ENCODE measurements at regions not wholly inside any gene's neighbourhood (a gene's known extent, or its start where the extent isn't known, plus 50 kb on each side); places are given as distances from the start of the nearest gene placed in this dataset.

DNA sequence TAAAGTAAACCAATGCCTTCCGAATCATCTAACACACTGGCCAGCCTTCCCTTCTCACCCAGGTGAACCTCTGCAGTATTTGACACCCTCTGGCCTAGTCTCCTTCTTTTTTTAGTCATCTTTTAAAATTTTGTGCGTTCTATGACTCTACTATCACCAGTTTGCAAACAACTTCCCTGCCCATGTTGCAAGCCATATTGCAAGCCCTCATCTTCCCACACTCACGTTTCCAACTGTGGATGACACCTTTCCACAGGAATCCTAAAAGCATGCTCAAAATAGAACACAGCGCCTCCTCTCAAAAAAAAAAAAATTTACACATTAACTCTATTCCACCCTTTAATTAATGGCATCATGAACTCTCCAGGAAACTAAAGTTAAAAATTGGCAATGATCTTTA is 440.1 kb downstream of the EFNB2 start:
- TF ChIP-seq POLR2AphosphoS5 (IDR thresholded peaks at IDR 0.05), result no peak
- TF ChIP-seq, protein P1, sequence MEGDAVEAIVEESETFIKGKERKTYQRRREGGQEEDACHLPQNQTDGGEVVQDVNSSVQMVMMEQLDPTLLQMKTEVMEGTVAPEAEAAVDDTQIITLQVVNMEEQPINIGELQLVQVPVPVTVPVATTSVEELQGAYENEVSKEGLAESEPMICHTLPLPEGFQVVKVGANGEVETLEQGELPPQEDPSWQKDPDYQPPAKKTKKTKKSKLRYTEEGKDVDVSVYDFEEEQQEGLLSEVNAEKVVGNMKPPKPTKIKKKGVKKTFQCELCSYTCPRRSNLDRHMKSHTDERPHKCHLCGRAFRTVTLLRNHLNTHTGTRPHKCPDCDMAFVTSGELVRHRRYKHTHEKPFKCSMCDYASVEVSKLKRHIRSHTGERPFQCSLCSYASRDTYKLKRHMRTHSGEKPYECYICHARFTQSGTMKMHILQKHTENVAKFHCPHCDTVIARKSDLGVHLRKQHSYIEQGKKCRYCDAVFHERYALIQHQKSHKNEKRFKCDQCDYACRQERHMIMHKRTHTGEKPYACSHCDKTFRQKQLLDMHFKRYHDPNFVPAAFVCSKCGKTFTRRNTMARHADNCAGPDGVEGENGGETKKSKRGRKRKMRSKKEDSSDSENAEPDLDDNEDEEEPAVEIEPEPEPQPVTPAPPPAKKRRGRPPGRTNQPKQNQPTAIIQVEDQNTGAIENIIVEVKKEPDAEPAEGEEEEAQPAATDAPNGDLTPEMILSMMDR (IDR thresholded peaks at IDR 0.05), result no peak
- Histone ChIP-seq H3K27ac (replicated peaks in 1 of 4) (no peak overlapping the region), H3K36me3 (no peaks in the 10 kb centered on the region), H3K4me1 (peaks cover 0 to 4% (median 0%) of the 10 kb centered on the region in 4 donors), H3K4me3 (no peak overlapping the region), H3K9me3 (no peaks in the 10 kb centered on the region), H3K27me3 (no peaks in the 10 kb centered on the region)
- intact Hi-C loops (cut with DNase I), result no loop called here
- DNase-seq (ENCODE audit: extremely low spot score), result no peak
- 79% methylated on average over 4 of the region's 4 CpGs for WGBS

DNA sequence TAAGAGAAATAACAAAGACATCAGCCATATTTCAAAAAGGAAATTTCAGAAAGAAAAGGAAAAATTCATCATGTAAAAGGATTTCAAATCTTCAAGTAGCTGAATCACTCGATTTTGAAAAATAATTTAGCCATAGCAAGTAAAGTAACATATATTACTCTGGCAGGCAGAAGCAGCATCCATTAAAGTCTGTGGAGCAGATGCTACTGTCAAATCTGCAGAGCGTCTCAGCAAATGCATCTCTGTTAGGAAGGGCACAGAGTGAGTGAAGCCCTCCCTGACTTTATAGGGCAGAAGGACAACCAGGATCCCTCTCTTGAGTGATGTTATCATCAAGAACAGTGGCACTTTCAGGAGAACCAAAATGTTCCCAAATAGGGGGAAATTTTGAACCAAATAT is 445.5 kb downstream of the EFNB2 start:
- Histone ChIP-seq H3K4me3 (no peak overlapping the region), H3K27me3 (no peaks in the 10 kb centered on the region), H3K36me3 (no peaks in the 10 kb centered on the region), H3K27ac (replicated peaks in 1 of 4) (no peak overlapping the region), H3K9me3 (no peaks in the 10 kb centered on the region), H3K4me1 (no peaks in the 10 kb centered on the region)
- intact Hi-C loops (cut with DNase I), result no loop called here
- no peak for DNase-seq (ENCODE audit: extremely low spot score)
- TF ChIP-seq, protein P1 (IDR thresholded peaks at IDR 0.05), result no peak
- TF ChIP-seq EP300 (IDR thresholded peaks at IDR 0.05) (no peak), POLR2A (IDR thresholded peaks at IDR 0.05; ENCODE audit: low read depth) (no peak), POLR2AphosphoS5 (IDR thresholded peaks at IDR 0.05) (no peak)
- WGBS, result 79% methylated on average over 2 of the region's 2 CpGs

DNA sequence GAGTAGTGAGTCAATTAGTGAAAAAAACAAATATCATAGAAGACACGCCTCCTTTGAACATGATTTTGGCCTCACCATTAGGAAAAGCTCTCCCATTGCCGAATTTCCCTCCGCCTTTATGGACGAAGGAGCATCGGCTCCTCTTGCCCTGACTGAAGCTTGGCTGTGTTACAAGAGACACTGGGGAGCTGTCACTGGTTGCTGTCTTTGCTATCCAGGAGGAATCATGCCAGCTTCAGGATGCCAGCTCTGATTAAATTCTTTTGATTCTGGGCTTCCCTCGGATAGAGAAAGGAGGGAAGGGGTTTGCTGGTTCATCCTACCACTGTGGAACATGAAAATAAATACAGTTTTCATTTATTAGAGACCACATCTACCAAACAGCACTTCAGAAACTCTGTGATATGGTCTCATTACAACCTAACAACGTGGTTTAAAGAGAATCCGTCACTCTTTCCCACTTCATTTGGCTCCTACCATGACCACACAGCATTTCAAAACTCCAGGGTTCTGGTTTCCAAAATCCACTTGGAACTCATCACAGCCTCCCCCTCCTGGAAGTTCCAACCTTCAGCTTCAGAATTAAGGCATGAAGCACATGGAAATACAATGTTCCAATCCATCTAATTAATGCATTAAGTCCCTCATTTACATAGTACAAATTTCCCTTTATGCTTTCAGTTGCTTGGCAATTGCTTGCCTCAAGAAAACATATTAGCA is 446.0 kb downstream of the EFNB2 start:
- DNase-seq (ENCODE audit: extremely low spot score), result no peak
- WGBS, result 64% methylated on average over 8 of the region's 8 CpGs
- H3K9me3 ChIP-seq, result no peaks in the 10 kb centered on the region
- no peak overlapping the region for H3K27ac ChIP-seq (replicated peaks in 1 of 4)
- no peak overlapping the region for H3K4me3 ChIP-seq
- TF ChIP-seq POLR2A (IDR thresholded peaks at IDR 0.05; ENCODE audit: low read depth) (no peak), EP300 (IDR thresholded peaks at IDR 0.05) (no peak), POLR2AphosphoS5 (IDR thresholded peaks at IDR 0.05) (no peak)
- TF ChIP-seq, protein P1 (IDR thresholded peaks at IDR 0.05), result no peak
- H3K27me3 ChIP-seq, result no peaks in the 10 kb centered on the region
- no peaks in the 10 kb centered on the region for H3K4me1 ChIP-seq
- intact Hi-C loops (cut with DNase I), result no loop called here
- no peaks in the 10 kb centered on the region for H3K36me3 ChIP-seq

DNA sequence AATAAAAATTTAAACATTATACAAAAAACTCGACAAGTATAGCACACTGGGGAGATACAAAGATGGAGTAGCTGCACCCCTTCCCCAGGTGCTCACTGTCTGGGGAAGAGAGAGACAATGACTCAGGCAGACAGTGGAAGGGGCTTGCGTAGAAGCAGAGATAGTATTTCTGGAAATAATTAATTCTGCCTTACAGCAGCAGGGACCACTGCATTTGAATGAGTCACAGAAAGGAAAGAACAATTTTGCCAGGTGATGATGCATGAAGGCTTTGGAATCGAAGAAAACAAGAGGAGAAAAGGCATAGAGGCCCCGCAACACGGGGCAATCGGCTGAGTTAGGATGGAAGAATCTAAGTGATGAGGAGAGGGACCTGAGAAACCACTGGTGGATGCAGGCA is 447.4 kb downstream of the EFNB2 start:
- Histone ChIP-seq H3K4me1 (no peaks in the 10 kb centered on the region), H3K4me3 (no peak overlapping the region), H3K27ac (replicated peaks in 1 of 4) (no peak overlapping the region), H3K36me3 (no peaks in the 10 kb centered on the region), H3K27me3 (no peaks in the 10 kb centered on the region), H3K9me3 (no peaks in the 10 kb centered on the region)
- no peak for DNase-seq (ENCODE audit: extremely low spot score)
- intact Hi-C loops (cut with DNase I), result no loop called here
- 83% methylated on average over 6 of the region's 6 CpGs for WGBS
- TF ChIP-seq EP300 (IDR thresholded peaks at IDR 0.05) (no peak), POLR2A (IDR thresholded peaks at IDR 0.05; ENCODE audit: low read depth) (no peak)

DNA sequence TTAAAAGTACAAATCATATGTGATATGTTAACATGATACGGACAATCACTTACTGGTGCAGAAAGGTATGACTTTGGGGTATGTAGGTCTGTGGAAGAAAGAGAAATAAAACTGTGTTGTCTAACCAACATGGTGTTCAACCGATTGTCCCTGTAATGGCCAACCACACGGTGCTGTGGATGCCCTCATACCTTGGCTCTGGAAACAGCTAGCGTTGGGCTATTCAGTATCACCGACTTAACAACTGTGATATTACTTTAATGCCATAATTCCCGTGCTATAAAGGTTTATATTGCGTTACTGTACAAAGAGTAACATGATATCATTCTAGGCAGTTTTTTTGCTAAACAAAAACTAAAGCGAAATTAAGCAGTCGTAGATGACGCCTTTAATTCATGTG is 448.3 kb downstream of the EFNB2 start:
- TF ChIP-seq, protein P1 (IDR thresholded peaks at IDR 0.05), result no peak
- no peak for TF ChIP-seq EP300 (IDR thresholded peaks at IDR 0.05)
- TF ChIP-seq POLR2AphosphoS5 (IDR thresholded peaks at IDR 0.05), result no peak
- no peak for TF ChIP-seq POLR2A (IDR thresholded peaks at IDR 0.05; ENCODE audit: low read depth)
- no peak overlapping the region for H3K27ac ChIP-seq (replicated peaks in 1 of 4)
- no peaks in the 10 kb centered on the region for H3K4me1 ChIP-seq
- H3K4me3 ChIP-seq, result no peak overlapping the region
- 91% methylated on average over 10 of the region's 10 CpGs for WGBS
- intact Hi-C loops (cut with DNase I), result no loop called here
- no peaks in the 10 kb centered on the region for H3K36me3 ChIP-seq
- no peaks in the 10 kb centered on the region for H3K9me3 ChIP-seq
- no peaks in the 10 kb centered on the region for H3K27me3 ChIP-seq
- DNase-seq (ENCODE audit: extremely low spot score), result no peak

All from esophagus muscularis mucosa (tissue), 4 donors.